ENCODE measurements at regions not wholly inside any gene's neighbourhood (a gene's known extent, or its start where the extent isn't known, plus 50 kb on each side); places are given as distances from the start of the nearest gene placed in this dataset.

DNA sequence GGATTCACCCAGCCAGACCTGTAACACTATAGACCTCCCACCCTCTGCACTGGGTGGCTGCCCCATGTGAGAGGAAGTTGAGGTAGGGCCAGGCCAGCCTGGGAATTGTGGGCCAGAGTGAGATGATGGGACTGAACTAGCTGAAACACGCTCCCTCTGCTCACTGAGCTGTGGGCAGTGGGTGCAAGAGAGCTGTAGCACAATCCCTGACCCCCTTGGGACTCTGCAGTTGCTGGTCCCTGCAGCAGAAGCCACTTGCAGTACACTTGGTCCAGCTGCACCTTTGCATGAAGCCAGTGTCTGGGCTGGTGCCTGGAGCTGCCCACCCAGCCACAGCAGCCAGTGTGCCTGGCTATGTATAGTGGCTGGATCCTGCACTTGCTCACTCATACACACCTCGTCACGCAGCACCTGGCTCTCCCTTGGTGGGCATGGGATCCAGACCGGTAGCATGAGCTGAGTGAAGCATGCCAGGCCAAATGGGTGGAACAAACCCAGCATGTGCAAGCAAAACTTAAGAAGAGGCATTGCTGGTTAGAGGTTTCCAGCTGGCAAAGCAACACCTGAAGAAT is 805.7 kb upstream of the GBE1 start:
- Histone ChIP-seq H3K36me3 (ENCODE audit: low read length) (no peaks in the 10 kb centered on the region), H3K9me2 (replicated peaks; ENCODE audit: insufficient read depth, low read length) (no peaks in the 10 kb centered on the region), H4K20me1 (ENCODE audit: low read depth, low read length) (no peaks in the 10 kb centered on the region), H3K9me3 (ENCODE audit: insufficient read depth, low read length) (peaks cover 8% of the 10 kb centered on the region; the same call in 1 of the 2 replicates), H3K27me3 (ENCODE audit: low read length) (no peaks in the 10 kb centered on the region), H3K27ac (ENCODE audit: low read depth, low read length) (no peak overlapping the region), H3K4me2 (ENCODE audit: low read depth, low read length, poor library complexity, severe bottlenecking) (no peak overlapping the region), H3F3A (ENCODE audit: insufficient read depth) (no peaks in the 10 kb centered on the region), H2AFZ (ENCODE audit: low read depth, low read length, severe bottlenecking) (no peak overlapping the region), H3K9ac (ENCODE audit: low read length) (no peak overlapping the region), H3K4me3 (ENCODE audit: insufficient read depth, low read length, poor library complexity, severe bottlenecking) (no peak overlapping the region), H3K79me2 (ENCODE audit: insufficient read depth, low read length) (no peaks in the 10 kb centered on the region)
- no peak for TF ChIP-seq EZH2phosphoT487 (conservative IDR thresholded peaks at IDR 0.05; ENCODE audit: low read length)
- TF ChIP-seq, protein P1, sequence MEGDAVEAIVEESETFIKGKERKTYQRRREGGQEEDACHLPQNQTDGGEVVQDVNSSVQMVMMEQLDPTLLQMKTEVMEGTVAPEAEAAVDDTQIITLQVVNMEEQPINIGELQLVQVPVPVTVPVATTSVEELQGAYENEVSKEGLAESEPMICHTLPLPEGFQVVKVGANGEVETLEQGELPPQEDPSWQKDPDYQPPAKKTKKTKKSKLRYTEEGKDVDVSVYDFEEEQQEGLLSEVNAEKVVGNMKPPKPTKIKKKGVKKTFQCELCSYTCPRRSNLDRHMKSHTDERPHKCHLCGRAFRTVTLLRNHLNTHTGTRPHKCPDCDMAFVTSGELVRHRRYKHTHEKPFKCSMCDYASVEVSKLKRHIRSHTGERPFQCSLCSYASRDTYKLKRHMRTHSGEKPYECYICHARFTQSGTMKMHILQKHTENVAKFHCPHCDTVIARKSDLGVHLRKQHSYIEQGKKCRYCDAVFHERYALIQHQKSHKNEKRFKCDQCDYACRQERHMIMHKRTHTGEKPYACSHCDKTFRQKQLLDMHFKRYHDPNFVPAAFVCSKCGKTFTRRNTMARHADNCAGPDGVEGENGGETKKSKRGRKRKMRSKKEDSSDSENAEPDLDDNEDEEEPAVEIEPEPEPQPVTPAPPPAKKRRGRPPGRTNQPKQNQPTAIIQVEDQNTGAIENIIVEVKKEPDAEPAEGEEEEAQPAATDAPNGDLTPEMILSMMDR (IDR thresholded peaks at IDR 0.05; ENCODE audit: insufficient read depth, low read length, poor library complexity, severe bottlenecking), result no peak

DNA sequence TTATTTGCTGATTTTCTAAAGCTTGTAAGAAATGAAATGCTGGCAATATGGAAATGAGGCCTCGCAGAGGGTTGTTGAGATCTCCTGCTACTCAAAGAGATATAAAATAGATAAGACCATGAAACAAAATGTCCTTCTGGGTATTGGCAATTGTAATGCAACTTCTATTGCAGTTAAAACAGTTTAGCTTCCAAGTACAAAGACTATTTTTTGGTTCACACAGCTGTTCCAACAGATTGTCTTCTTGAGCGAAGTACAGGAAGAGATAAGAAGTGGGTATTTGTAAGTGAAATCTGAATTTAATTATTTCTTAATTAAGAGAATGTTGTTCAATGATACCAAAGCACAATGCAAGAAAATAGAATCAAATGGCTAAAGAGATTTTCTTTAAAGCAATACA is 801.5 kb upstream of the GBE1 start:
- Histone ChIP-seq H3K9me2 (replicated peaks; ENCODE audit: insufficient read depth, low read length) (no peaks in the 10 kb centered on the region), H4K20me1 (ENCODE audit: low read depth, low read length) (no peaks in the 10 kb centered on the region), H2AFZ (ENCODE audit: low read depth, low read length, severe bottlenecking) (peak overlapping the region; percentile 34), H3K9me3 (ENCODE audit: insufficient read depth, low read length) (peaks cover 8% of the 10 kb centered on the region; the same call in 1 of the 2 replicates), H3K4me3 (ENCODE audit: insufficient read depth, low read length, poor library complexity, severe bottlenecking) (no peak overlapping the region), H3K9ac (ENCODE audit: low read length) (no peak overlapping the region), H3K4me2 (ENCODE audit: low read depth, low read length, poor library complexity, severe bottlenecking) (no peak overlapping the region), H3K36me3 (ENCODE audit: low read length) (no peaks in the 10 kb centered on the region), H3K27ac (ENCODE audit: low read depth, low read length) (no peak overlapping the region), H3K27me3 (ENCODE audit: low read length) (no peaks in the 10 kb centered on the region), H3K79me2 (ENCODE audit: insufficient read depth, low read length) (no peaks in the 10 kb centered on the region), H3F3A (ENCODE audit: insufficient read depth) (no peaks in the 10 kb centered on the region)
- TF ChIP-seq, protein P1 (IDR thresholded peaks at IDR 0.05; ENCODE audit: insufficient read depth, low read length, poor library complexity, severe bottlenecking), result no peak
- TF ChIP-seq EZH2phosphoT487 (conservative IDR thresholded peaks at IDR 0.05; ENCODE audit: low read length), result no peak

DNA sequence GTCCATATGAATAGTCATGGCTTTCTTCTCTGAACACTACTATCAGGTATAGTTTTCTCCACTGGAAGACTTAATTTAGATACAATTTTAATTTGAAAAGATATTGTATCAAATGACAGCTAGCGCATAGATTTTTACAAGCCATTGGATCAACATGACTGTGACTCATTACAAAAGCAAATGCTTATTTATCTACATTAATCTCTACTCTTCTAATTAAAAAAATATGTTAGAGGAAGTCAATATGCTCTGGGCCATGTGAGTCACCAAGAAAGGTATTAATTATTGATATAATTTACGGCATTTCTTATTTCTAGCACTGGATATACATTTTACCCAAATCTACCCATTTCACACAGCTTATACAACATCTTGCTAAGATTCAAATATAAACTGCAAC is 800.3 kb upstream of the GBE1 start:
- Histone ChIP-seq H3F3A (ENCODE audit: insufficient read depth) (no peaks in the 10 kb centered on the region), H3K79me2 (ENCODE audit: insufficient read depth, low read length) (no peaks in the 10 kb centered on the region), H3K36me3 (ENCODE audit: low read length) (no peaks in the 10 kb centered on the region), H2AFZ (ENCODE audit: low read depth, low read length, severe bottlenecking) (no peak overlapping the region), H3K27ac (ENCODE audit: low read depth, low read length) (no peak overlapping the region), H3K4me2 (ENCODE audit: low read depth, low read length, poor library complexity, severe bottlenecking) (no peak overlapping the region), H3K27me3 (ENCODE audit: low read length) (no peaks in the 10 kb centered on the region), H3K4me3 (ENCODE audit: insufficient read depth, low read length, poor library complexity, severe bottlenecking) (no peak overlapping the region), H3K9me2 (replicated peaks; ENCODE audit: insufficient read depth, low read length) (no peaks in the 10 kb centered on the region), H3K9me3 (ENCODE audit: insufficient read depth, low read length) (peaks cover 6% of the 10 kb centered on the region; the same call in 1 of the 2 replicates), H3K9ac (ENCODE audit: low read length) (no peak overlapping the region), H4K20me1 (ENCODE audit: low read depth, low read length) (no peaks in the 10 kb centered on the region)
- TF ChIP-seq, protein P1 (IDR thresholded peaks at IDR 0.05; ENCODE audit: insufficient read depth, low read length, poor library complexity, severe bottlenecking), result no peak
- no peak for TF ChIP-seq EZH2phosphoT487 (conservative IDR thresholded peaks at IDR 0.05; ENCODE audit: low read length)

All from SU-DHL-6 (cell line).